Astrocyte (in vitro differentiated cells and primary cell): ENCODE measurements at regions not wholly inside any gene's neighbourhood (a gene's known extent, or its start where the extent isn't known, plus 50 kb on each side); places are given as distances from the start of the nearest gene placed in this dataset.

ENCODE experiments used
- CTCF ChIP-seq: IDR thresholded peaks from 2 replicates; pipeline ENCODE4 v1.5.1; 2011; ENCODE audit warnings: low read depth, mild to moderate bottlenecking, inconsistent platforms, low read length, moderate library complexity; ENCODE audit not compliant: insufficient read depth
- EZH2 ChIP-seq: IDR thresholded peaks from 2 replicates; pipeline ENCODE4 v1.6.1; 2012; ENCODE audit warnings: mild to moderate bottlenecking, low read length, inconsistent platforms; ENCODE audit not compliant: insufficient read depth

GRCh38 chr17:54324813-54325212 lies 502.1 kb downstream of the KIF2B start:
- TF ChIP-seq CTCF (no peak), EZH2 (no peak)
